Smooth muscle cell (in vitro differentiated cells): ENCODE measurements at regions not wholly inside any gene's neighbourhood (a gene's known extent, or its start where the extent isn't known, plus 50 kb on each side); places are given as distances from the start of the nearest gene placed in this dataset.

Experiments
- DNase-seq: peaks from one replicate; lab custom pipeline; 2025; ENCODE audit not compliant: unreplicated experiment; lab: John Stamatoyannopoulos, UW
- H2AFZ ChIP-seq: fragments of 200-600 bp; sonication (generic); 2 replicates; pipeline ENCODE4 v1.6.0; 2016; ENCODE audit warnings: antibody characterized with exemption, low read depth, mild to moderate bottlenecking
- H3F3A ChIP-seq: fragments of 200-600 bp; sonication (generic); 2 replicates; pipeline ENCODE4 v1.6.0; 2017; ENCODE audit warnings: antibody characterized with exemption, low read depth
- H3K27ac ChIP-seq: fragments of 200-600 bp; sonication (generic); 2 replicates; pipeline ENCODE4 v1.5.1; 2016; ENCODE audit warnings: low read depth, mild to moderate bottlenecking
- H3K27me3 ChIP-seq: fragments of 200-600 bp; sonication (generic); 2 replicates; pipeline ENCODE4 v1.6.1; 2016; ENCODE audit warnings: low read depth, mild to moderate bottlenecking
- H3K36me3 ChIP-seq: fragments of 200-600 bp; sonication (generic); 2 replicates; pipeline ENCODE4 v1.5.1; 2016; ENCODE audit warnings: low read depth
- H3K4me1 ChIP-seq: fragments of 200-600 bp; sonication (generic); 2 replicates; pipeline ENCODE4 v1.5.1; 2016; ENCODE audit warnings: low read depth
- H3K4me2 ChIP-seq: fragments of 200-600 bp; sonication (generic); 2 replicates; pipeline ENCODE4 v1.6.0; 2016; ENCODE audit warnings: mild to moderate bottlenecking
- H3K4me3 ChIP-seq: fragments of 200-600 bp; sonication (generic); 2 replicates; pipeline ENCODE4 v1.5.1; 2016; ENCODE audit warnings: mild to moderate bottlenecking
- H3K79me2 ChIP-seq: fragments of 200-600 bp; sonication (generic); 2 replicates; pipeline ENCODE4 v1.6.0; 2016; ENCODE audit warnings: low read depth, mild to moderate bottlenecking
- H3K9ac ChIP-seq: fragments of 200-600 bp; sonication (generic); 2 replicates; pipeline ENCODE4 v1.6.0; 2016; ENCODE audit warnings: low read depth
- H3K9me3 ChIP-seq: fragments of 200-600 bp; sonication (generic); replicated peaks from 2 replicates; pipeline ENCODE4 v1.5.1; 2016; ENCODE audit warnings: low read depth
- H4K20me1 ChIP-seq: fragments of 200-600 bp; sonication (generic); 2 replicates; pipeline ENCODE4 v1.6.0; 2016; ENCODE audit warnings: low read depth
- WGBS: methylation state at CpG from one replicate; pipeline ENCODE4 v1.1.7; 2016; ENCODE audit warnings: low lambda C conversion rate; 5-methylcytosine and 5-hydroxymethylcytosine counted together
- TF ChIP-seq, protein P1 (sequence below): fragments of 200-600 bp; sonication (generic); IDR thresholded peaks from 2 replicates; pipeline ENCODE4 v1.5.1; 2017; ENCODE audit warnings: borderline replicate concordance, mild to moderate bottlenecking, antibody characterized with exemption; ENCODE audit not compliant: insufficient read depth, poor library complexity, severe bottlenecking

DNA sequence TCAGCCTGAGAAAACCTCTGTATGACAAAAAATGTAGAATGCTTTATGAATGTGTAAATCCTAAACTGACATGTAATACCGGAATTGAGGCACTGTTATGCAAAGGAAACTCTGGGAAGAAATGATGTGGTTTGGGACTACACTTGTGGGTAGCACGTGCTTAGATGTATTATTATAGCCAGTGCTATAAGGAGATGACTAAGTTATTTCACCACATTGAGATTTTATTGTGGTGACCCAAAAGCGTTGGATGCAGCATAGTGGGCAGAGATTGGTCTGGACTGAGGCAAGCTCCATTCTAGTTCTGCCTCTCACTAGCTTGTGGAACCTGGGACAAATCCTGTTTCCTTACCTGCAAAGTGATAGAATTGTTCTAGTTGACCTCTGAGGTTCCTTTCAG is 172.2 kb downstream of the SNAPC1 start:
- H3F3A ChIP-seq = no peaks in the 10 kb centered on the region
- WGBS = 31% methylated on average over 3 of the region's 3 CpGs
- no peak for DNase-seq

GRCh38 chr14:61939776-61940175 is 177.6 kb downstream of the SNAPC1 start:
- Histone ChIP-seq H3K4me1 (peaks cover 17% of the 10 kb centered on the region), H3K27ac (no peak overlapping the region), H2AFZ (no peak overlapping the region), H3K27me3 (no peaks in the 10 kb centered on the region), H4K20me1 (no peaks in the 10 kb centered on the region), H3K4me3 (no peak overlapping the region), H3K4me2 (no peak overlapping the region), H3K36me3 (no peaks in the 10 kb centered on the region), H3K79me2 (no peaks in the 10 kb centered on the region), H3K9ac (no peak overlapping the region), H3F3A (no peaks in the 10 kb centered on the region), H3K9me3 (no peaks in the 10 kb centered on the region)
- TF ChIP-seq, protein P1, sequence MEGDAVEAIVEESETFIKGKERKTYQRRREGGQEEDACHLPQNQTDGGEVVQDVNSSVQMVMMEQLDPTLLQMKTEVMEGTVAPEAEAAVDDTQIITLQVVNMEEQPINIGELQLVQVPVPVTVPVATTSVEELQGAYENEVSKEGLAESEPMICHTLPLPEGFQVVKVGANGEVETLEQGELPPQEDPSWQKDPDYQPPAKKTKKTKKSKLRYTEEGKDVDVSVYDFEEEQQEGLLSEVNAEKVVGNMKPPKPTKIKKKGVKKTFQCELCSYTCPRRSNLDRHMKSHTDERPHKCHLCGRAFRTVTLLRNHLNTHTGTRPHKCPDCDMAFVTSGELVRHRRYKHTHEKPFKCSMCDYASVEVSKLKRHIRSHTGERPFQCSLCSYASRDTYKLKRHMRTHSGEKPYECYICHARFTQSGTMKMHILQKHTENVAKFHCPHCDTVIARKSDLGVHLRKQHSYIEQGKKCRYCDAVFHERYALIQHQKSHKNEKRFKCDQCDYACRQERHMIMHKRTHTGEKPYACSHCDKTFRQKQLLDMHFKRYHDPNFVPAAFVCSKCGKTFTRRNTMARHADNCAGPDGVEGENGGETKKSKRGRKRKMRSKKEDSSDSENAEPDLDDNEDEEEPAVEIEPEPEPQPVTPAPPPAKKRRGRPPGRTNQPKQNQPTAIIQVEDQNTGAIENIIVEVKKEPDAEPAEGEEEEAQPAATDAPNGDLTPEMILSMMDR = no peak
- no peak for DNase-seq
- WGBS = 62% methylated on average over 2 of the region's 2 CpGs

More for the DNA sequence above, 172.2 kb downstream of the SNAPC1 start:
- no peak overlapping the region for H3K4me2 ChIP-seq
- H3K27ac ChIP-seq = no peak overlapping the region
- H3K27me3 ChIP-seq = no peaks in the 10 kb centered on the region
- no peaks in the 10 kb centered on the region for H3K36me3 ChIP-seq
- H3K9ac ChIP-seq = no peak overlapping the region
- H3K79me2 ChIP-seq = no peaks in the 10 kb centered on the region
- TF ChIP-seq, protein P1 = no peak
- H4K20me1 ChIP-seq = no peaks in the 10 kb centered on the region
- no peaks in the 10 kb centered on the region for H3K9me3 ChIP-seq
- H2AFZ ChIP-seq = no peak overlapping the region
- peaks cover under 1% of the 10 kb centered on the region for H3K4me1 ChIP-seq
- no peak overlapping the region for H3K4me3 ChIP-seq

- Histone ChIP-seq H3K4me3 (no peak overlapping the region), H3K9ac (no peak overlapping the region), H3K4me1 (peaks cover 17% of the 10 kb centered on the region), H3K27ac (no peak overlapping the region), H2AFZ (no peak overlapping the region), H4K20me1 (no peaks in the 10 kb centered on the region), H3K36me3 (no peaks in the 10 kb centered on the region), H3K79me2 (no peaks in the 10 kb centered on the region), H3K9me3 (no peaks in the 10 kb centered on the region), H3K27me3 (no peaks in the 10 kb centered on the region), H3K4me2 (peak overlapping the region; percentile 37), H3F3A (no peaks in the 10 kb centered on the region)
- no peak for DNase-seq
- TF ChIP-seq, protein P1 = no peak
- 37% methylated on average over 7 of the region's 7 CpGs for WGBS
Observed at GRCh38 chr14:61940666-61941420, 178.6 kb downstream of the SNAPC1 start.
